Liver (tissue), 3 donors: ENCODE measurements at regions not wholly inside any gene's neighbourhood (a gene's known extent, or its start where the extent isn't known, plus 50 kb on each side); places are given as distances from the start of the nearest gene placed in this dataset.

Source experiments
- ATF3 ChIP-seq: IDR thresholded peaks from 2 replicates; pipeline ENCODE4 v1.6.1; 2016; ENCODE audit warnings: antibody characterized with exemption
- NR2F2 ChIP-seq: IDR thresholded peaks from 2 replicates; pipeline ENCODE4 v1.6.1; 2016; ENCODE audit warnings: antibody characterized with exemption
- RAD21 ChIP-seq, 2 donors: IDR thresholded peaks; 2 replicates each; pipeline ENCODE4 v1.6.1; 2016; ENCODE audit warnings: antibody characterized with exemption in 2 of 2, mild to moderate bottlenecking in 2 of 2
- RXRA ChIP-seq, 2 donors: IDR thresholded peaks; 2 replicates each; pipeline ENCODE4 v1.6.1; 2017 to 2018; ENCODE audit warnings: antibody characterized with exemption in 2 of 2, mild to moderate bottlenecking in 1 of 2
- SP1 ChIP-seq: IDR thresholded peaks from 2 replicates; pipeline ENCODE4 v1.6.1; 2018; ENCODE audit warnings: antibody characterized with exemption, mild to moderate bottlenecking
- TAF1 ChIP-seq: conservative IDR thresholded peaks from 2 replicates; pipeline ENCODE4 v1.6.1; 2016; ENCODE audit warnings: antibody characterized with exemption, mild to moderate bottlenecking
- YY1 ChIP-seq: IDR thresholded peaks from 2 replicates; pipeline ENCODE4 v1.6.1; 2016; ENCODE audit warnings: antibody characterized with exemption, mild to moderate bottlenecking
- TF ChIP-seq, protein P1 (sequence below): fragments of 150-350 bp; IDR thresholded peaks from 2 replicates; pipeline ENCODE4 v1.5.1; 2017; ENCODE audit warnings: improper control_type of control experiment, low read depth, low read length; ENCODE audit not compliant: missing input control
- TF ChIP-seq, protein P2 (sequence below): IDR thresholded peaks from 2 replicates; pipeline ENCODE4 v1.6.1; 2016; ENCODE audit warnings: antibody characterized with exemption
- donor health status: healthy.
- donor health status: healthy.

GRCh38 chr16:26433807-26434206, 632.9 kb upstream of the C16orf82 start:
- TF ChIP-seq, protein P1, sequence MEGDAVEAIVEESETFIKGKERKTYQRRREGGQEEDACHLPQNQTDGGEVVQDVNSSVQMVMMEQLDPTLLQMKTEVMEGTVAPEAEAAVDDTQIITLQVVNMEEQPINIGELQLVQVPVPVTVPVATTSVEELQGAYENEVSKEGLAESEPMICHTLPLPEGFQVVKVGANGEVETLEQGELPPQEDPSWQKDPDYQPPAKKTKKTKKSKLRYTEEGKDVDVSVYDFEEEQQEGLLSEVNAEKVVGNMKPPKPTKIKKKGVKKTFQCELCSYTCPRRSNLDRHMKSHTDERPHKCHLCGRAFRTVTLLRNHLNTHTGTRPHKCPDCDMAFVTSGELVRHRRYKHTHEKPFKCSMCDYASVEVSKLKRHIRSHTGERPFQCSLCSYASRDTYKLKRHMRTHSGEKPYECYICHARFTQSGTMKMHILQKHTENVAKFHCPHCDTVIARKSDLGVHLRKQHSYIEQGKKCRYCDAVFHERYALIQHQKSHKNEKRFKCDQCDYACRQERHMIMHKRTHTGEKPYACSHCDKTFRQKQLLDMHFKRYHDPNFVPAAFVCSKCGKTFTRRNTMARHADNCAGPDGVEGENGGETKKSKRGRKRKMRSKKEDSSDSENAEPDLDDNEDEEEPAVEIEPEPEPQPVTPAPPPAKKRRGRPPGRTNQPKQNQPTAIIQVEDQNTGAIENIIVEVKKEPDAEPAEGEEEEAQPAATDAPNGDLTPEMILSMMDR, result no peak
- TF ChIP-seq RAD21 (IDR thresholded peaks at IDR 0.05) (no peak), YY1 (no peak), RXRA (IDR thresholded peaks at IDR 0.05) (no peak), ATF3 (no peak), NR2F2 (no peak), TAF1 (no peak), SP1 (no peak)
- TF ChIP-seq, protein P2, sequence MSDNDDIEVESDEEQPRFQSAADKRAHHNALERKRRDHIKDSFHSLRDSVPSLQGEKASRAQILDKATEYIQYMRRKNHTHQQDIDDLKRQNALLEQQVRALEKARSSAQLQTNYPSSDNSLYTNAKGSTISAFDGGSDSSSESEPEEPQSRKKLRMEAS, result no peak
